Caco-2 (cell line): ENCODE measurements at regions not wholly inside any gene's neighbourhood (a gene's known extent, or its start where the extent isn't known, plus 50 kb on each side); places are given as distances from the start of the nearest gene placed in this dataset.

ENCODE experiments used
- BruUV-seq: library from RNA; stranded (reverse); fragments of 400-500 nt; replicated peaks from 2 replicates; lab custom pipeline; 2021; lab: Mats Ljungman, UMichigan
- CTCF ChIA-PET: fragments of 300-600 bp; sonication (Branson Sonifier 250); formaldehyde crosslinking; loops from one replicate; lab custom pipeline; 2022; ENCODE audit warnings: antibody characterized with exemption; lab: Charles Lee
- POLR2A ChIA-PET: fragments of 300-600 bp; sonication (Branson Sonifier 250); formaldehyde crosslinking; loops from one replicate; lab custom pipeline; 2022; ENCODE audit warnings: antibody characterized with exemption; lab: Charles Lee
- DNase-seq, 2 experiments: peaks; one replicate each; pipeline versions ENCODE4 v3.0.0 to v3.0.0-alpha.2; 2020 to 2022
- H3K27me3 ChIP-seq: replicated peaks from 2 replicates; pipeline ENCODE4 v1.6.0; 2011; ENCODE audit warnings: low read length; ENCODE audit not compliant: control insufficient read depth, insufficient read depth
- H3K36me3 ChIP-seq: 2 replicates; pipeline ENCODE4 v1.5.1; 2011; ENCODE audit warnings: low read length; ENCODE audit not compliant: control insufficient read depth, insufficient read depth
- H3K4me1 ChIP-seq: fragments of 250-450 bp; sonication (Bioruptor Pico); 2 replicates; pipeline ENCODE4 v1.5.1; 2020; ENCODE audit warnings: mild to moderate bottlenecking
- H3K4me3 ChIP-seq: 2 replicates; pipeline ENCODE4 v1.5.1; 2011; ENCODE audit warnings: low read depth, mild to moderate bottlenecking, control low read depth, low read length
- H3K9me3 ChIP-seq: fragments of 250-450 bp; sonication (Bioruptor Pico); 2 replicates; pipeline ENCODE4 v1.5.1; 2020; ENCODE audit warnings: mild to moderate bottlenecking, moderate library complexity
- H3K27ac Mint-ChIP-seq: one replicate; pipeline ENCODE4 v1.8.0; 2022; ENCODE audit warnings: mixed read lengths; ENCODE audit not compliant: unreplicated experiment
- H3K27me3 Mint-ChIP-seq: one replicate; pipeline ENCODE4 v1.8.0; 2022; ENCODE audit warnings: mixed read lengths; ENCODE audit not compliant: insufficient read depth, unreplicated experiment
- H3K36me3 Mint-ChIP-seq: one replicate; pipeline ENCODE4 v1.8.0; 2022; ENCODE audit warnings: mild to moderate bottlenecking, mixed read lengths; ENCODE audit not compliant: insufficient read depth, unreplicated experiment
- H3K4me1 Mint-ChIP-seq: one replicate; pipeline ENCODE4 v1.8.0; 2022; ENCODE audit warnings: low read depth, mixed read lengths; ENCODE audit not compliant: unreplicated experiment
- H3K4me3 Mint-ChIP-seq: one replicate; pipeline ENCODE4 v1.8.0; 2022; ENCODE audit warnings: mild to moderate bottlenecking, moderate library complexity, mixed read lengths; ENCODE audit not compliant: unreplicated experiment
- H3K9me3 Mint-ChIP-seq: one replicate; pipeline ENCODE4 v1.8.0; 2022; ENCODE audit warnings: mixed read lengths; ENCODE audit not compliant: unreplicated experiment
- CTCF ChIP-seq, 2 experiments: fragments of 200-600 bp in 1 of 2; IDR thresholded peaks; 1 replicate in 1 of 2; 2 replicates in 1 of 2; pipeline versions ENCODE4 v1.5.1 to v1.8.0; 2011 to 2022; ENCODE audit warnings: antibody characterized with exemption in 1 of 2, control low read depth in 1 of 2, inconsistent platforms in 1 of 2, low read depth in 1 of 2, low read length in 1 of 2, mild to moderate bottlenecking in 1 of 2, moderate library complexity in 1 of 2; ENCODE audit not compliant: insufficient read depth in 1 of 2, severe bottlenecking in 1 of 2, unreplicated experiment in 1 of 2
- intact Hi-C: fragments of 100-400 bp; cut with micrococcal nuclease; formaldehyde crosslinking; loops from one replicate; pipeline ENCODE4 v1.10.0; 2022; ENCODE audit not compliant: unreplicated experiment

DNA sequence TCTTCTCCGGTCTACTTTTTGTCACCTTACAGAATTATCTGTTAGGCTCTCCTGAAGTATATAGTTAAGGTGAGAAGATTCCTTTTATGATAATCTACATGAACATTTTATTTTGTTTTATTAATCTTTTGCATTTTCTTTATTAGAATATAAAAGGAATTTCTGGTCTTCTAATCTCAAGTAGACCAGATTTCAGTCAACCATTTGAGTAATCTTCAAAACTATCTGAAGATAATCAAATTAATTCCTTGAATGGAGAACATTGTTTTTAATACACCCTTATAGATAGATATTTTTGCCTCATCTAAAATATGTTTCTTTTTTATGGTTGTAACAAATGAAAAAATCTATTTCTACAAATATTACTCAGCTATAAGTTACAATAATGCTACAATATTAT, 381.7 kb upstream of the PCDH20 start:
- no peaks in the 10 kb centered on the region for H3K4me1 Mint-ChIP-seq
- Histone ChIP-seq H3K36me3 (no peaks in the 10 kb centered on the region), H3K9me3 (no peaks in the 10 kb centered on the region), H3K4me1 (no peaks in the 10 kb centered on the region), H3K27me3 (no peaks in the 10 kb centered on the region), H3K4me3 (no peak overlapping the region)
- BruUV-seq = no TSS peak
- DNase-seq = no peak
- POLR2A ChIA-PET = no interaction called here
- intact Hi-C loops = no loop called here
- H3K4me3 Mint-ChIP-seq = no peak overlapping the region
- H3K9me3 Mint-ChIP-seq = no peaks in the 10 kb centered on the region
- no peak for TF ChIP-seq CTCF (IDR thresholded peaks at IDR 0.05; ENCODE audit: insufficient read depth in 1 of 2, low read depth in 1 of 2, low read length in 1 of 2, severe bottlenecking in 1 of 2, unreplicated experiment in 1 of 2)
- no peaks in the 10 kb centered on the region for H3K27me3 Mint-ChIP-seq
- H3K27ac Mint-ChIP-seq = no peak overlapping the region
- CTCF ChIA-PET = no interaction called here
- no peaks in the 10 kb centered on the region for H3K36me3 Mint-ChIP-seq

GRCh38 chr13:61795580-61795979, 379.9 kb upstream of the PCDH20 start:
- H3K27me3 Mint-ChIP-seq = no peaks in the 10 kb centered on the region
- no peaks in the 10 kb centered on the region for H3K36me3 ChIP-seq
- H3K9me3 Mint-ChIP-seq = no peaks in the 10 kb centered on the region
- H3K4me3 ChIP-seq = no peak overlapping the region
- intact Hi-C loops = no loop called here
- ChIA-PET POLR2A (no interaction called here), CTCF (no interaction called here)
- BruUV-seq = no TSS peak
- H3K4me1 Mint-ChIP-seq = no peaks in the 10 kb centered on the region
- no peak overlapping the region for H3K27ac Mint-ChIP-seq
- no peaks in the 10 kb centered on the region for H3K36me3 Mint-ChIP-seq
- no peak overlapping the region for H3K4me3 Mint-ChIP-seq
- no peaks in the 10 kb centered on the region for H3K27me3 ChIP-seq
- no peaks in the 10 kb centered on the region for H3K4me1 ChIP-seq
- H3K9me3 ChIP-seq = no peaks in the 10 kb centered on the region
- TF ChIP-seq CTCF (IDR thresholded peaks at IDR 0.05; ENCODE audit: insufficient read depth in 1 of 2, low read depth in 1 of 2, low read length in 1 of 2, severe bottlenecking in 1 of 2, unreplicated experiment in 1 of 2) = no peak
- DNase-seq = no peak

DNA sequence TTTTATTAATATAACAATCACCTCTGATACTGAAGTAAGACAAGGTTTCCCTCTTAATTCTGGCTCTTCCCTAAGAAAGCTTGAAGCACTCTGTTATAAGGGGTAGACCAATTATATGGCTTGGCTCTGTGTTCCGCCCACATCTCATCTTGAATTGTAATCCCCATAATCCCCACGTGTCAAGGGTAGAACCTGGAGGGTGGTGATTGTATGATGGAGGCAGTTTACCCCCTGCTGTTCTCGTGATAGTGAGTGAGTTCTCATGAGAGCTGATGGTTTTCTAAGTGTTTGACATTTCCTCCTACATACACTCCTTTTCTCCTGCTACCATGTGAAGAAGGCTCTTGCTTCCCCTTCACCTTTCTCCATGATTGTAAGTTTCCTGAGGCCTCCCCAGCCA, 363.8 kb upstream of the PCDH20 start:
- BruUV-seq = no TSS peak
- no peak for DNase-seq
- intact Hi-C loops = no loop called here
- H3K27me3 Mint-ChIP-seq = no peaks in the 10 kb centered on the region
- peaks cover 8% of the 10 kb centered on the region for H3K4me1 Mint-ChIP-seq
- Histone ChIP-seq H3K27me3 (no peaks in the 10 kb centered on the region), H3K36me3 (no peaks in the 10 kb centered on the region), H3K4me3 (no peak overlapping the region), H3K9me3 (no peaks in the 10 kb centered on the region), H3K4me1 (no peaks in the 10 kb centered on the region)
- CTCF ChIA-PET = no interaction called here
- no peaks in the 10 kb centered on the region for H3K9me3 Mint-ChIP-seq
- no peak overlapping the region for H3K4me3 Mint-ChIP-seq
- no peak for TF ChIP-seq CTCF (IDR thresholded peaks at IDR 0.05; ENCODE audit: insufficient read depth in 1 of 2, low read depth in 1 of 2, low read length in 1 of 2, severe bottlenecking in 1 of 2, unreplicated experiment in 1 of 2)
- H3K27ac Mint-ChIP-seq = no peak overlapping the region
- POLR2A ChIA-PET = no interaction called here
- no peaks in the 10 kb centered on the region for H3K36me3 Mint-ChIP-seq
